Breast epithelium (tissue), 3 donors: ENCODE measurements at regions not wholly inside any gene's neighbourhood (a gene's known extent, or its start where the extent isn't known, plus 50 kb on each side); places are given as distances from the start of the nearest gene placed in this dataset.

Experiments used
- POLR2A ChIP-seq: fragments of 450-650 bp; IDR thresholded peaks from one replicate; pipeline ENCODE4 v1.6.1; 2016; ENCODE audit warnings: antibody characterized with exemption, mild to moderate bottlenecking, moderate library complexity
- POLR2AphosphoS5 ChIP-seq, 3 donors: sonication (generic); formaldehyde crosslinking; IDR thresholded peaks; one replicate each; pipeline ENCODE4 v1.6.1; 2017; ENCODE audit warnings: antibody characterized with exemption in 3 of 3
- TF ChIP-seq, protein P1 (sequence below), 3 donors: fragments of 450-650 bp; IDR thresholded peaks; one replicate each; pipeline ENCODE4 v1.5.1; 2016 to 2017; ENCODE audit warnings: antibody characterized with exemption in 3 of 3, mild to moderate bottlenecking in 3 of 3, moderate library complexity in 3 of 3

DNA sequence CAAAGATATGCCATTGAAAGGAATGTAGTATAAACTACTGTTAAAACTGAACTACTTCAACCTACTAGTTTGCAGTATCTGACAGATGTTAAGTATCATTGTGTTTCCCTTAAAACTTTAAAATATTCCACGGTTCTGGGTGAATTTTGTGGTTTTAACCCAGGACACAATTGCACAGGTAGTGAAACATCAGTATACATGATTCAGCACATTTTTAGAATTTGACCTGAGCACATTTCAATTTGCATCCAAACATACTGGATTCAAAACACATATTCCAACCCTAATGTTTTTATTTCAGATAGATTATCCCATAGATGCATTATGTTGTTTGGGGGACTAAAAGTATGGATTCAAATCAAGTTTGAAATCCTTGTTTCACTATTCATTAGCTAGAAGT, 129.9 kb upstream of the ZNF804B start:
- TF ChIP-seq, protein P1, sequence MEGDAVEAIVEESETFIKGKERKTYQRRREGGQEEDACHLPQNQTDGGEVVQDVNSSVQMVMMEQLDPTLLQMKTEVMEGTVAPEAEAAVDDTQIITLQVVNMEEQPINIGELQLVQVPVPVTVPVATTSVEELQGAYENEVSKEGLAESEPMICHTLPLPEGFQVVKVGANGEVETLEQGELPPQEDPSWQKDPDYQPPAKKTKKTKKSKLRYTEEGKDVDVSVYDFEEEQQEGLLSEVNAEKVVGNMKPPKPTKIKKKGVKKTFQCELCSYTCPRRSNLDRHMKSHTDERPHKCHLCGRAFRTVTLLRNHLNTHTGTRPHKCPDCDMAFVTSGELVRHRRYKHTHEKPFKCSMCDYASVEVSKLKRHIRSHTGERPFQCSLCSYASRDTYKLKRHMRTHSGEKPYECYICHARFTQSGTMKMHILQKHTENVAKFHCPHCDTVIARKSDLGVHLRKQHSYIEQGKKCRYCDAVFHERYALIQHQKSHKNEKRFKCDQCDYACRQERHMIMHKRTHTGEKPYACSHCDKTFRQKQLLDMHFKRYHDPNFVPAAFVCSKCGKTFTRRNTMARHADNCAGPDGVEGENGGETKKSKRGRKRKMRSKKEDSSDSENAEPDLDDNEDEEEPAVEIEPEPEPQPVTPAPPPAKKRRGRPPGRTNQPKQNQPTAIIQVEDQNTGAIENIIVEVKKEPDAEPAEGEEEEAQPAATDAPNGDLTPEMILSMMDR (IDR thresholded peaks at IDR 0.05) = no peak
- TF ChIP-seq POLR2AphosphoS5 (IDR thresholded peaks at IDR 0.05) = no peak
- no peak for TF ChIP-seq POLR2A
